ENCODE measurements at regions not wholly inside any gene's neighbourhood (a gene's known extent, or its start where the extent isn't known, plus 50 kb on each side); places are given as distances from the start of the nearest gene placed in this dataset.

GRCh38 chr5:28914297-28914696 is 1875.9 kb upstream of the CDH9 start:
- Histone ChIP-seq H3K9me3 (ENCODE audit: control insufficient read depth, low read depth, low read length) (no peaks in the 10 kb centered on the region), H2BK15ac (ENCODE audit: low read depth, low read length) (no peak overlapping the region), H2AK5ac (ENCODE audit: insufficient read length, low read length) (no peak overlapping the region), H3K56ac (ENCODE audit: insufficient read length, low read depth, low read length) (no peak overlapping the region), H3T11ph (ENCODE audit: low read length) (no peak overlapping the region), H3K18ac (ENCODE audit: insufficient read length, low read depth, low read length) (no peak overlapping the region), H3K14ac (ENCODE audit: insufficient read depth, low read length) (no peak overlapping the region), H3K23me2 (ENCODE audit: insufficient read length, low read depth, low read length, poor library complexity, severe bottlenecking) (no peaks in the 10 kb centered on the region), H2AFZ (ENCODE audit: low read length) (no peak overlapping the region), H2BK20ac (ENCODE audit: low read depth, low read length, poor library complexity, severe bottlenecking) (no peak overlapping the region), H3K27me3 (ENCODE audit: insufficient read depth, low read length) (no peaks in the 10 kb centered on the region), H2BK12ac (ENCODE audit: insufficient read length, low read depth, low read length) (no peak overlapping the region), H3K9ac (ENCODE audit: extremely low read depth, insufficient read length, low read length) (no peak overlapping the region), H2BK5ac (ENCODE audit: insufficient read length, low read length) (no peak overlapping the region), H4K8ac (replicated peaks; ENCODE audit: insufficient read length, low read depth, low read length) (no peak overlapping the region), H4K20me1 (ENCODE audit: control insufficient read depth, insufficient read depth, insufficient read length) (no peaks in the 10 kb centered on the region), H3K4me2 (ENCODE audit: insufficient read depth, insufficient read length, low read length) (no peak overlapping the region), H3K4ac (ENCODE audit: low read depth, low read length) (no peak overlapping the region), H3K27ac (ENCODE audit: insufficient read length, low read depth, low read length) (no peak overlapping the region), H3K79me2 (ENCODE audit: insufficient read depth, low read length) (no peaks in the 10 kb centered on the region), H4K5ac (ENCODE audit: insufficient read length, low read depth, low read length) (no peak overlapping the region), H3K23ac (ENCODE audit: insufficient read length, low read depth, low read length) (no peak overlapping the region), H3K4me1 (ENCODE audit: insufficient read depth, low read length) (no peaks in the 10 kb centered on the region), H3K79me1 (ENCODE audit: insufficient read depth, low read depth, low read length, poor library complexity, severe bottlenecking) (no peaks in the 10 kb centered on the region), H2BK120ac (ENCODE audit: low read depth, low read length, poor library complexity, severe bottlenecking) (no peak overlapping the region), H4K91ac (ENCODE audit: insufficient read length, low read depth, low read length) (no peak overlapping the region)
- no peak for DNase-seq
- no peaks in the 10 kb centered on the region; a peak in 2 of 7 replicates for H3K36me3 Mint-ChIP-seq (ENCODE audit: insufficient read depth in 1 of 3, low read depth in 3 of 3)
- no peaks in the 10 kb centered on the region for H3K27me3 Mint-ChIP-seq (ENCODE audit: low read depth)
- H3K4me3 Mint-ChIP-seq = no peak overlapping the region
- no CpG with 5 or more reads among the region's 2 CpGs for WGBS (ENCODE audit: extremely low coverage, insufficient read length, low lambda C conversion rate)
- TF ChIP-seq CTCF (conservative IDR thresholded peaks at IDR 0.05) = no peak
- H3K4me1 Mint-ChIP-seq = peaks cover 3 to 4% of the 10 kb centered on the region in 2 experiments; a peak in 3 of 4 replicates
- H3K27ac Mint-ChIP-seq = no peak overlapping the region
- H3K9me3 Mint-ChIP-seq = peaks cover 0 to 3% of the 10 kb centered on the region in 2 experiments; a peak in 3 of 5 replicates

Measured in H9 (cell line).